Thymus (tissue), 11 donors: ENCODE measurements at regions not wholly inside any gene's neighbourhood (a gene's known extent, or its start where the extent isn't known, plus 50 kb on each side); places are given as distances from the start of the nearest gene placed in this dataset.

Experiments
- DNase-seq, 9 donors: peaks; one replicate each; pipeline ENCODE4 v3.0.0-alpha.2; 2013; ENCODE audit warnings: low spot score in 9 of 9, low read depth in 6 of 9, missing footprints in 1 of 9
- H3K27ac ChIP-seq, 2 donors: one replicate each; pipeline ENCODE4 v1.5.1; 2013; ENCODE audit warnings: control low read depth in 1 of 2, low read depth in 1 of 2, low read length in 1 of 2, mild to moderate bottlenecking in 1 of 2, moderate library complexity in 1 of 2
- H3K27me3 ChIP-seq, 2 donors: one replicate each; pipeline ENCODE4 v1.5.1; 2013; ENCODE audit warnings: low read length in 1 of 2; ENCODE audit not compliant: control insufficient read depth in 2 of 2, insufficient read depth in 1 of 2
- H3K36me3 ChIP-seq, 2 donors: one replicate each; pipeline ENCODE4 v1.5.1; 2013; ENCODE audit warnings: low read length in 1 of 2, mild to moderate bottlenecking in 1 of 2, moderate library complexity in 1 of 2; ENCODE audit not compliant: control insufficient read depth in 2 of 2, insufficient read depth in 2 of 2
- H3K4me1 ChIP-seq, 2 donors: one replicate each; pipeline ENCODE4 v1.5.1; 2013; ENCODE audit warnings: low read length in 2 of 2; ENCODE audit not compliant: control insufficient read depth in 2 of 2, insufficient read depth in 2 of 2
- H3K4me3 ChIP-seq, 2 donors: one replicate each; pipeline ENCODE4 v1.5.1; 2013; ENCODE audit warnings: low read length in 2 of 2, control low read depth in 1 of 2, mild to moderate bottlenecking in 1 of 2
- H3K9me3 ChIP-seq, 2 donors: one replicate each; pipeline ENCODE4 v1.5.1; 2013; ENCODE audit warnings: low read length in 1 of 2, mild to moderate bottlenecking in 1 of 2; ENCODE audit not compliant: control insufficient read depth in 2 of 2, insufficient read depth in 1 of 2
- WGBS: extraction: QIAGEN DNeasy Blood & Tissue Kit; methylation state at CpG from one replicate; pipeline ENCODE4 v1.1.7; 2013; 5-methylcytosine and 5-hydroxymethylcytosine counted together
- donor health status: healthy.

GRCh38 chr6:6901205-6901719 is 206.5 kb upstream of the RREB1 start:
- Histone ChIP-seq H3K4me3 (no peak overlapping the region), H3K27me3 (no peaks in the 10 kb centered on the region), H3K27ac (peak overlapping the region; percentile 36 to 65), H3K9me3 (no peaks in the 10 kb centered on the region), H3K4me1 (peaks cover 0 to 2% of the 10 kb centered on the region in 2 donors), H3K36me3 (no peaks in the 10 kb centered on the region)
- no peak for DNase-seq
- 94% methylated on average over 15 of the region's 15 CpGs for WGBS

GRCh38 chr6:6901945-6902344 is 205.8 kb upstream of the RREB1 start:
- Histone ChIP-seq H3K9me3 (no peaks in the 10 kb centered on the region), H3K36me3 (no peaks in the 10 kb centered on the region), H3K27ac (no peak overlapping the region), H3K4me1 (peaks cover 0 to 2% of the 10 kb centered on the region in 2 donors), H3K27me3 (no peaks in the 10 kb centered on the region), H3K4me3 (no peak overlapping the region)
- no peak for DNase-seq
- 97% methylated on average over 3 of the region's 3 CpGs for WGBS

GRCh38 chr6:6905961-6906518 is 201.7 kb upstream of the RREB1 start:
- Histone ChIP-seq H3K27ac (no peak overlapping the region), H3K27me3 (no peaks in the 10 kb centered on the region), H3K4me1 (no peaks in the 10 kb centered on the region), H3K9me3 (no peaks in the 10 kb centered on the region), H3K36me3 (no peaks in the 10 kb centered on the region), H3K4me3 (no peak overlapping the region)
- 98% methylated on average over 6 of the region's 6 CpGs for WGBS
- DNase-seq: no peak

GRCh38 chr6:6906570-6907213 is 201.1 kb upstream of the RREB1 start:
- H3K4me3 ChIP-seq: no peak overlapping the region
- no peak for DNase-seq

GRCh38 chr6:6907286-6907685 is 200.5 kb upstream of the RREB1 start:
- Histone ChIP-seq H3K4me3 (no peak overlapping the region), H3K9me3 (no peaks in the 10 kb centered on the region), H3K27me3 (no peaks in the 10 kb centered on the region), H3K4me1 (no peaks in the 10 kb centered on the region), H3K27ac (no peak overlapping the region), H3K36me3 (no peaks in the 10 kb centered on the region)
- DNase-seq: no peak
- 95% methylated on average over 4 of the region's 4 CpGs for WGBS

More at GRCh38 chr6:6906570-6907213, 201.1 kb upstream of the RREB1 start:
- H3K27ac ChIP-seq: no peak overlapping the region
- H3K9me3 ChIP-seq: no peaks in the 10 kb centered on the region
- H3K4me1 ChIP-seq: no peaks in the 10 kb centered on the region
- no peaks in the 10 kb centered on the region for H3K27me3 ChIP-seq
- WGBS: 90% methylated on average over 5 of the region's 5 CpGs
- H3K36me3 ChIP-seq: no peaks in the 10 kb centered on the region

GRCh38 chr6:6908121-6908520 is 199.6 kb upstream of the RREB1 start:
- Histone ChIP-seq H3K4me1 (no peaks in the 10 kb centered on the region), H3K9me3 (no peaks in the 10 kb centered on the region), H3K4me3 (no peak overlapping the region), H3K27me3 (no peaks in the 10 kb centered on the region), H3K36me3 (no peaks in the 10 kb centered on the region), H3K27ac (no peak overlapping the region)
- no peak for DNase-seq
- WGBS: 97% methylated on average over 1 of the region's 1 CpG

- no peak for DNase-seq
- WGBS: 87% methylated on average over 9 of the region's 9 CpGs
Measured at GRCh38 chr6:6909111-6909510, 198.7 kb upstream of the RREB1 start.

GRCh38 chr6:6910734-6911295 is 196.9 kb upstream of the RREB1 start:
- Histone ChIP-seq H3K9me3 (no peaks in the 10 kb centered on the region), H3K27me3 (no peaks in the 10 kb centered on the region)
- WGBS: 98% methylated on average over 6 of the region's 6 CpGs

More at GRCh38 chr6:6909111-6909510, 198.7 kb upstream of the RREB1 start:
- Histone ChIP-seq H3K27me3 (no peaks in the 10 kb centered on the region), H3K4me3 (no peak overlapping the region), H3K27ac (no peak overlapping the region), H3K36me3 (no peaks in the 10 kb centered on the region), H3K9me3 (no peaks in the 10 kb centered on the region), H3K4me1 (no peaks in the 10 kb centered on the region)

GRCh38 chr6:6911391-6911790 is 196.4 kb upstream of the RREB1 start:
- H3K4me3 ChIP-seq: no peak overlapping the region
- H3K27me3 ChIP-seq: no peaks in the 10 kb centered on the region

More at GRCh38 chr6:6910734-6911295, 196.9 kb upstream of the RREB1 start:
- H3K27ac ChIP-seq: no peak overlapping the region
- DNase-seq: no peak
- no peak overlapping the region for H3K4me3 ChIP-seq
- no peaks in the 10 kb centered on the region for H3K36me3 ChIP-seq
- peaks cover 5 to 7% of the 10 kb centered on the region in 2 donors for H3K4me1 ChIP-seq

More at GRCh38 chr6:6911391-6911790, 196.4 kb upstream of the RREB1 start:
- Histone ChIP-seq H3K27ac (no peak overlapping the region), H3K9me3 (no peaks in the 10 kb centered on the region), H3K4me1 (peaks cover 5 to 13% of the 10 kb centered on the region in 2 donors), H3K36me3 (no peaks in the 10 kb centered on the region)
- no peak for DNase-seq
- 99% methylated on average over 5 of the region's 5 CpGs for WGBS
